ENCODE measurements at regions not wholly inside any gene's neighbourhood (a gene's known extent, or its start where the extent isn't known, plus 50 kb on each side); places are given as distances from the start of the nearest gene placed in this dataset.

DNA sequence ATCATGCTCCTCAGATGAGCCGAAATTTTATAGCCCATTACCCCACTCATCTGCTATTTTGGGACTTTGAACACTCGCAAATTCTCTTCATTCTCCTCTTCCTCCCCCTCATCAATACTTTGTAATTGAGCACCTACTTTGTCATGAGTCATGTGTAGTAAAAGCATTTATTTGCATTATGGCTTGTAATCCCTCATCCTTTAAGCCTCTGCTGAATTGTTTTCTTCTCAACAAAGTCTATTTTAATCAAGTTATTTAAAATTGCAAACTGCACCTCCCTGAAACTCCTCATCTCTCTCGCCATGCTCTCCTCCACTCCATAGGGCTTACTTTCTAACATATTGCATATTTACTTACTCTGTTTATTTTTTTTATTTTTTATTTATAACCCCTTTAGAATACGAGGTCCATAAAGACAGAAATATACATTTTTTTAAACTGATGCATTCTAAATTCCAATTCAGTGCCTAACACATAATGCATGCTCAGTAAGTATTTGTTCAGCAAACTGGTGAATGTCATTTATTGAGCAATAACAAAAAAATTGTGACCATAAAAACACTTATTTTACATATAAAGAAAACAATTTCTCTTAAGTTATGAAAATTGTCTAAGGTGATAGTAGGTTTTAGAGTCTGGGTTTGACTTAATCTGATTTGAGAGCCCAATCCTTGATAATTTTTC lies 161.7 kb downstream of the FASLG start:
- Mint-ChIP-seq H3K4me3 (no peak overlapping the region), H3K27me3 (ENCODE audit: low read depth) (no peaks in the 10 kb centered on the region), H3K36me3 (peaks cover 3% of the 10 kb centered on the region), H3K9me3 (peaks cover 4% of the 10 kb centered on the region), H3K27ac (no peak overlapping the region), H3K4me1 (no peaks in the 10 kb centered on the region)
- ATAC-seq, result no peak
- no peak for DNase-seq (ENCODE audit: low spot score)
- TF ChIP-seq PRRX2 (CRISPR knock-in tag; IDR thresholded peaks at IDR 0.05), result no peak
- no peak for TF ChIP-seq ATF1 (CRISPR knock-in tag; IDR thresholded peaks at IDR 0.05)
- TF ChIP-seq ZNF416 (CRISPR knock-in tag; IDR thresholded peaks at IDR 0.05), result no peak
- no peak for TF ChIP-seq MXD4 (CRISPR knock-in tag; IDR thresholded peaks at IDR 0.05; ENCODE audit: borderline replicate concordance)
- TF ChIP-seq FOXJ3 (CRISPR knock-in tag; IDR thresholded peaks at IDR 0.05; ENCODE audit: borderline replicate concordance), result no peak
- TF ChIP-seq ZNF263 (CRISPR knock-in tag; IDR thresholded peaks at IDR 0.05; ENCODE audit: low read depth), result no peak
- no peak for TF ChIP-seq NR3C1 (CRISPR knock-in tag; conservative IDR thresholded peaks at IDR 0.05; ENCODE audit: low read depth)
- TF ChIP-seq, protein P1, sequence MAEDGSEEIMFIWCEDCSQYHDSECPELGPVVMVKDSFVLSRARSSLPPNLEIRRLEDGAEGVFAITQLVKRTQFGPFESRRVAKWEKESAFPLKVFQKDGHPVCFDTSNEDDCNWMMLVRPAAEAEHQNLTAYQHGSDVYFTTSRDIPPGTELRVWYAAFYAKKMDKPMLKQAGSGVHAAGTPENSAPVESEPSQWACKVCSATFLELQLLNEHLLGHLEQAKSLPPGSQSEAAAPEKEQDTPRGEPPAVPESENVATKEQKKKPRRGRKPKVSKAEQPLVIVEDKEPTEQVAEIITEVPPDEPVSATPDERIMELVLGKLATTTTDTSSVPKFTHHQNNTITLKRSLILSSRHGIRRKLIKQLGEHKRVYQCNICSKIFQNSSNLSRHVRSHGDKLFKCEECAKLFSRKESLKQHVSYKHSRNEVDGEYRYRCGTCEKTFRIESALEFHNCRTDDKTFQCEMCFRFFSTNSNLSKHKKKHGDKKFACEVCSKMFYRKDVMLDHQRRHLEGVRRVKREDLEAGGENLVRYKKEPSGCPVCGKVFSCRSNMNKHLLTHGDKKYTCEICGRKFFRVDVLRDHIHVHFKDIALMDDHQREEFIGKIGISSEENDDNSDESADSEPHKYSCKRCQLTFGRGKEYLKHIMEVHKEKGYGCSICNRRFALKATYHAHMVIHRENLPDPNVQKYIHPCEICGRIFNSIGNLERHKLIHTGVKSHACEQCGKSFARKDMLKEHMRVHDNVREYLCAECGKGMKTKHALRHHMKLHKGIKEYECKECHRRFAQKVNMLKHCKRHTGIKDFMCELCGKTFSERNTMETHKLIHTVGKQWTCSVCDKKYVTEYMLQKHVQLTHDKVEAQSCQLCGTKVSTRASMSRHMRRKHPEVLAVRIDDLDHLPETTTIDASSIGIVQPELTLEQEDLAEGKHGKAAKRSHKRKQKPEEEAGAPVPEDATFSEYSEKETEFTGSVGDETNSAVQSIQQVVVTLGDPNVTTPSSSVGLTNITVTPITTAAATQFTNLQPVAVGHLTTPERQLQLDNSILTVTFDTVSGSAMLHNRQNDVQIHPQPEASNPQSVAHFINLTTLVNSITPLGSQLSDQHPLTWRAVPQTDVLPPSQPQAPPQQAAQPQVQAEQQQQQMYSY (CRISPR knock-in tag; IDR thresholded peaks at IDR 0.05), result no peak
- TF ChIP-seq, protein P2, sequence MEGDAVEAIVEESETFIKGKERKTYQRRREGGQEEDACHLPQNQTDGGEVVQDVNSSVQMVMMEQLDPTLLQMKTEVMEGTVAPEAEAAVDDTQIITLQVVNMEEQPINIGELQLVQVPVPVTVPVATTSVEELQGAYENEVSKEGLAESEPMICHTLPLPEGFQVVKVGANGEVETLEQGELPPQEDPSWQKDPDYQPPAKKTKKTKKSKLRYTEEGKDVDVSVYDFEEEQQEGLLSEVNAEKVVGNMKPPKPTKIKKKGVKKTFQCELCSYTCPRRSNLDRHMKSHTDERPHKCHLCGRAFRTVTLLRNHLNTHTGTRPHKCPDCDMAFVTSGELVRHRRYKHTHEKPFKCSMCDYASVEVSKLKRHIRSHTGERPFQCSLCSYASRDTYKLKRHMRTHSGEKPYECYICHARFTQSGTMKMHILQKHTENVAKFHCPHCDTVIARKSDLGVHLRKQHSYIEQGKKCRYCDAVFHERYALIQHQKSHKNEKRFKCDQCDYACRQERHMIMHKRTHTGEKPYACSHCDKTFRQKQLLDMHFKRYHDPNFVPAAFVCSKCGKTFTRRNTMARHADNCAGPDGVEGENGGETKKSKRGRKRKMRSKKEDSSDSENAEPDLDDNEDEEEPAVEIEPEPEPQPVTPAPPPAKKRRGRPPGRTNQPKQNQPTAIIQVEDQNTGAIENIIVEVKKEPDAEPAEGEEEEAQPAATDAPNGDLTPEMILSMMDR (IDR thresholded peaks at IDR 0.05), result no peak
- TF ChIP-seq ZNF512 (CRISPR knock-in tag; IDR thresholded peaks at IDR 0.05; ENCODE audit: borderline replicate concordance), result no peak
- no peak for TF ChIP-seq JUN (CRISPR knock-in tag; IDR thresholded peaks at IDR 0.05)
- no peak for TF ChIP-seq CREM (CRISPR knock-in tag; IDR thresholded peaks at IDR 0.05)
- TF ChIP-seq, protein P3, sequence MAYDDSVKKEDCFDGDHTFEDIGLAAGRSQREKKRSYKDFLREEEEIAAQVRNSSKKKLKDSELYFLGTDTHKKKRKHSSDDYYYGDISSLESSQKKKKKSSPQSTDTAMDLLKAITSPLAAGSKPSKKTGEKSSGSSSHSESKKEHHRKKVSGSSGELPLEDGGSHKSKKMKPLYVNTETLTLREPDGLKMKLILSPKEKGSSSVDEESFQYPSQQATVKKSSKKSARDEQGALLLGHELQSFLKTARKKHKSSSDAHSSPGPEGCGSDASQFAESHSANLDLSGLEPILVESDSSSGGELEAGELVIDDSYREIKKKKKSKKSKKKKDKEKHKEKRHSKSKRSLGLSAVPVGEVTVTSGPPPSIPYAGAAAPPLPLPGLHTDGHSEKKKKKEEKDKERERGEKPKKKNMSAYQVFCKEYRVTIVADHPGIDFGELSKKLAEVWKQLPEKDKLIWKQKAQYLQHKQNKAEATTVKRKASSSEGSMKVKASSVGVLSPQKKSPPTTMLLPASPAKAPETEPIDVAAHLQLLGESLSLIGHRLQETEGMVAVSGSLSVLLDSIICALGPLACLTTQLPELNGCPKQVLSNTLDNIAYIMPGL (CRISPR knock-in tag; IDR thresholded peaks at IDR 0.05), result no peak
- CTCF ChIA-PET, result no interaction called here
- POLR2A ChIA-PET, result no interaction called here

DNA sequence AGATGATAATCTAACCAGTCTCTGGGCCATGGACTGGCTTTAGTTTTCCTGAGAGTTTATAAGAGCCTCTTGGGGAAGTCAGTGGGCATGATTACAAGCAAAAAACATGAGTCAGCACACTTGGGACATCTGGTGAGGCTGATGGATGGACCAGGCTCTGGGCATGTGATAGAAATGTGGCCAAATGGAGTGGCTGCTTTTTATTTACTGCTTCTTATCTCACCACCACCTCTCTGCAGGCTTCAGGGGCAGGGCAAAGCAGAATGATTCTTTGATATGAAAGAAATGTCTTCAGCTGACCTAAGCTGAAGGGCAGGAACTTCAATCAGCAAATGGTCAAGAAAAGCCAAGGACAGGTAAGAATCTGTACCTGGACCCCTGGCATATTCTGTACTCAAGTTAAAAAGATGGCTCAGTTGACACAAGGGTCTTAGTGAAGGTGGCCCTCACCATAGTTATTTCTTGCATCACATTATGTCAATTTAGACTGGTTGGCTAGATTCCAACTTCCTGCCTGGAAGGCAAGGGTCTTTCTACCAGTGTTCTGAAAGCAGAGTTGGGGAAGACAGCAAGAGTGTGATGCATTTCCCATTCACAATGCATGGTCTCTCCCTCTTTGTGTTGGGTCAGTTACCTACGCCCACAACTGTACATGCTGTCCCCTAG lies 162.8 kb downstream of the FASLG start:
- H3K4me3 Mint-ChIP-seq, result no peak overlapping the region
- no peaks in the 10 kb centered on the region for H3K4me1 Mint-ChIP-seq
- H3K36me3 Mint-ChIP-seq, result no peaks in the 10 kb centered on the region
- CTCF ChIA-PET, result no interaction called here
- no peaks in the 10 kb centered on the region for H3K9me3 Mint-ChIP-seq
- ATAC-seq, result no peak
- POLR2A ChIA-PET, result no interaction called here
- H3K27ac Mint-ChIP-seq, result no peak overlapping the region
- no peak for DNase-seq (ENCODE audit: low spot score)
- no peaks in the 10 kb centered on the region for H3K27me3 Mint-ChIP-seq (ENCODE audit: low read depth)
- TF ChIP-seq ZNF423 (CRISPR knock-in tag; IDR thresholded peaks at IDR 0.05), result no peak
- TF ChIP-seq, protein P4, sequence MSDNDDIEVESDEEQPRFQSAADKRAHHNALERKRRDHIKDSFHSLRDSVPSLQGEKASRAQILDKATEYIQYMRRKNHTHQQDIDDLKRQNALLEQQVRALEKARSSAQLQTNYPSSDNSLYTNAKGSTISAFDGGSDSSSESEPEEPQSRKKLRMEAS (CRISPR knock-in tag; IDR thresholded peaks at IDR 0.05), result no peak
- TF ChIP-seq, protein P3 (CRISPR knock-in tag; IDR thresholded peaks at IDR 0.05), result no peak
- TF ChIP-seq NR2C2 (CRISPR knock-in tag; IDR thresholded peaks at IDR 0.05), result no peak
- TF ChIP-seq ERG (CRISPR knock-in tag; IDR thresholded peaks at IDR 0.05), result no peak
- no peak for TF ChIP-seq PRRX2 (CRISPR knock-in tag; IDR thresholded peaks at IDR 0.05)
- TF ChIP-seq TP53 (CRISPR knock-in tag; IDR thresholded peaks at IDR 0.05), result no peak
- TF ChIP-seq ZNF396 (CRISPR knock-in tag; IDR thresholded peaks at IDR 0.05; ENCODE audit: borderline replicate concordance), result no peak
- TF ChIP-seq CREM (CRISPR knock-in tag; IDR thresholded peaks at IDR 0.05), result no peak
